Iris pigment epithelial cell (primary cell): ENCODE measurements at regions not wholly inside any gene's neighbourhood (a gene's known extent, or its start where the extent isn't known, plus 50 kb on each side); places are given as distances from the start of the nearest gene placed in this dataset.

Experiments used
- DNase-seq: peaks from one replicate; pipeline ENCODE4 v3.0.0-alpha.2; 2011; ENCODE audit warnings: low read depth

GRCh38 chr4:15130441-15130840 lies 128.2 kb downstream of the CPEB2 start:
- DNase-seq, result no peak

GRCh38 chr4:15131551-15131950 lies 129.3 kb downstream of the CPEB2 start:
- no peak for DNase-seq

- DNase-seq, result no peak
These were observed 130.5 kb downstream of the CPEB2 start for GRCh38 chr4:15132739-15133138.

- DNase-seq, result no peak
These were observed 137.3 kb downstream of the CPEB2 start for GRCh38 chr4:15139599-15139998.

- no peak for DNase-seq
These were observed 139.9 kb downstream of the CPEB2 start for GRCh38 chr4:15142201-15142600.

- DNase-seq, result no peak
These were observed 141.3 kb downstream of the CPEB2 start for GRCh38 chr4:15143551-15143950.

GRCh38 chr4:15144249-15144966 lies 142.1 kb downstream of the CPEB2 start:
- no peak for DNase-seq

GRCh38 chr4:15144967-15145295 lies 142.7 kb downstream of the CPEB2 start:
- no peak for DNase-seq

GRCh38 chr4:15145709-15146108 lies 143.4 kb downstream of the CPEB2 start:
- DNase-seq, result no peak

GRCh38 chr4:15147714-15148113 lies 145.4 kb downstream of the CPEB2 start:
- no peak for DNase-seq

- no peak for DNase-seq
These were observed 145.9 kb downstream of the CPEB2 start for GRCh38 chr4:15148199-15148598.

GRCh38 chr4:15148691-15149090 lies 146.4 kb downstream of the CPEB2 start:
- DNase-seq, result no peak

GRCh38 chr4:15149234-15149838 lies 147.1 kb downstream of the CPEB2 start:
- DNase-seq, result peak; percentile 38

GRCh38 chr4:15149839-15150592 lies 147.7 kb downstream of the CPEB2 start:
- DNase-seq, result peak; percentile 82

GRCh38 chr4:15150631-15151030 lies 148.3 kb downstream of the CPEB2 start:
- no peak for DNase-seq

- DNase-seq, result no peak
These were observed 148.8 kb downstream of the CPEB2 start for GRCh38 chr4:15151033-15151432.

GRCh38 chr4:15153662-15154061 lies 151.4 kb downstream of the CPEB2 start:
- peak; percentile 24 for DNase-seq

GRCh38 chr4:15158406-15159091 lies 156.3 kb downstream of the CPEB2 start:
- no peak for DNase-seq

- no peak for DNase-seq
These were observed 157.3 kb downstream of the CPEB2 start for GRCh38 chr4:15159477-15160019.

GRCh38 chr4:15161439-15161838 lies 159.2 kb downstream of the CPEB2 start:
- no peak for DNase-seq

GRCh38 chr4:15162046-15162445 lies 159.8 kb downstream of the CPEB2 start:
- no peak for DNase-seq
